ENCODE measurements at regions not wholly inside any gene's neighbourhood (a gene's known extent, or its start where the extent isn't known, plus 50 kb on each side); places are given as distances from the start of the nearest gene placed in this dataset.

DNA sequence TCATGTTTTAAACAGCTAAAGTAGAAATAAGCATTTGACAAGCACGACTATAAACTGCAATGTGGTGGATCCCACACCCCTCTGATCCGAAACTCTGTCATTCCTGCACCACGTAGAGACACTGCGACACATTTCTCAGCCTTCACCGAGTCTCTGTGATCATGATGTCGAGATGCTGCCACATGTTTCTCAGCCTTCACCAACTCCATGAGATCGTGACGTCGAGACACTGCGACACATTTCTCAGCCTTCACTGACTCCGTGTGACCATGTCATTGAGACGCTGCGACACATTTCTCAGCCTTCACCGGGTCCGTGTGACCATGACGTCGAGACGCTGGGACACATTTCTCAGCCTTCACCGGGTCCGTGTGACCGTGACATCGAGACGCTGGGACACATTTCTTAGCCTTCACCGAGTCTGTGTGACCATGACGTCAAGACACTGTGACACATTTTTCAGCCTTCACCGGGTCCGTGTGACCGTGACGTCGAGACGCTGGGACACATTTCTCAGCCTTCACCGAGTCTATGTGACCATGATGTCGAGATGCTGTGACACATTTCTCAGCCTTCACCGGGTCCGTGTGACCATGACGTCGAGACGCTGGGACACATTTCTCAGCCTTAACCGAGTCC lies 143.0 kb downstream of the TTLL2 start:
- no peaks in the 10 kb centered on the region for H3K36me3 ChIP-seq (replicated peaks in 1 of 2; ENCODE audit: control insufficient read depth in 1 of 2, insufficient read depth in 2 of 2, low read length in 2 of 2)
- no peaks in the 10 kb centered on the region for H4K20me1 ChIP-seq (ENCODE audit: insufficient read depth, low read length)
- 75% methylated on average over 39 of the region's 39 CpGs for WGBS (ENCODE audit: low lambda C conversion rate)
- no peak overlapping the region for H3K4me3 ChIP-seq (replicated peaks in 1 of 3; ENCODE audit: insufficient read depth in 1 of 3, low read depth in 2 of 3, low read length in 3 of 3)
- H3K4me2 ChIP-seq (ENCODE audit: low read depth, low read length) = no peak overlapping the region
- BruUV-seq (replicated peaks) = no TSS peak
- peaks cover 2 to 28% of the 10 kb centered on the region in 2 experiments; a peak in 4 of 5 replicates for H3K27me3 ChIP-seq (ENCODE audit: control insufficient read depth in 1 of 2, insufficient read depth in 2 of 2, low read length in 2 of 2)
- no peak overlapping the region for H3K9ac ChIP-seq (ENCODE audit: insufficient read depth, low read depth, low read length)
- DNase-seq (ENCODE audit: low spot score) = no peak
- in situ Hi-C loops (cut with HindIII; ENCODE audit: extremely low pct_ligation_motif_present, low pct_unique_long_range_greater_than_20kb) = no loop called here
- peaks cover 8% of the 10 kb centered on the region for H3K4me1 ChIP-seq (ENCODE audit: insufficient read depth, low read length)
- TF ChIP-seq PAX8 (CRISPR knock-in tag; IDR thresholded peaks at IDR 0.05; ENCODE audit: borderline replicate concordance) = no peak
- TF ChIP-seq, protein P1, sequence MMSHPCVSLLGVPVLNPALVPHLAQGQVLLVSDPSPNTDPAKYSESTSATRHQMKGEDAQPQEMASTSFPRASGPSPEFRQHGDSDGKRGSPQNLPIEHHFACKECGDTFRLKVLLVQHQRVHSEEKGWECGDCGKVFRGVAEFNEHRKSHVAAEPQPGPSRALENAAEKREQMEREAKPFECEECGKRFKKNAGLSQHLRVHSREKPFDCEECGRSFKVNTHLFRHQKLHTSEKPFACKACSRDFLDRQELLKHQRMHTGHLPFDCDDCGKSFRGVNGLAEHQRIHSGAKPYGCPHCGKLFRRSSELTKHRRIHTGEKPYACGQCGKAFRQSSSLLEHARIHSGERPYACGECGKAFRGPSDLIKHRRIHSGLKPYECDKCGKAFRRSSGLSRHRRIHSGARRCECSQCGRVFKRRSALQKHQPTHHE (CRISPR knock-in tag; IDR thresholded peaks at IDR 0.05; ENCODE audit: borderline replicate concordance) = no peak
- no peak for TF ChIP-seq MIXL1 (CRISPR knock-in tag; IDR thresholded peaks at IDR 0.05)
- no peak for TF ChIP-seq CCDC6 (CRISPR knock-in tag; IDR thresholded peaks at IDR 0.05)
- no peak for TF ChIP-seq NCOA5 (CRISPR knock-in tag; IDR thresholded peaks at IDR 0.05)
- TF ChIP-seq SMARCC2 (IDR thresholded peaks at IDR 0.05) = no peak
- no peak for TF ChIP-seq YY1 (IDR thresholded peaks at IDR 0.05; ENCODE audit: insufficient read depth, insufficient replicate concordance, low read depth, low read length)
- TF ChIP-seq ZNF20 (CRISPR knock-in tag; IDR thresholded peaks at IDR 0.05) = no peak
- TF ChIP-seq, protein P2, sequence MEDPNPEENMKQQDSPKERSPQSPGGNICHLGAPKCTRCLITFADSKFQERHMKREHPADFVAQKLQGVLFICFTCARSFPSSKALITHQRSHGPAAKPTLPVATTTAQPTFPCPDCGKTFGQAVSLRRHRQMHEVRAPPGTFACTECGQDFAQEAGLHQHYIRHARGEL (CRISPR knock-in tag; IDR thresholded peaks at IDR 0.05) = no peak
- no peak for TF ChIP-seq SP2 (CRISPR knock-in tag; IDR thresholded peaks at IDR 0.05)
- TF ChIP-seq EEA1 (CRISPR knock-in tag; IDR thresholded peaks at IDR 0.05; ENCODE audit: borderline replicate concordance) = no peak
- TF ChIP-seq ARNT (IDR thresholded peaks at IDR 0.05) = no peak
- no peak for TF ChIP-seq IRX3 (CRISPR knock-in tag; IDR thresholded peaks at IDR 0.05; ENCODE audit: borderline replicate concordance, low read depth)
- TF ChIP-seq MIER2 (CRISPR knock-in tag; IDR thresholded peaks at IDR 0.05) = no peak
- TF ChIP-seq, protein P3, sequence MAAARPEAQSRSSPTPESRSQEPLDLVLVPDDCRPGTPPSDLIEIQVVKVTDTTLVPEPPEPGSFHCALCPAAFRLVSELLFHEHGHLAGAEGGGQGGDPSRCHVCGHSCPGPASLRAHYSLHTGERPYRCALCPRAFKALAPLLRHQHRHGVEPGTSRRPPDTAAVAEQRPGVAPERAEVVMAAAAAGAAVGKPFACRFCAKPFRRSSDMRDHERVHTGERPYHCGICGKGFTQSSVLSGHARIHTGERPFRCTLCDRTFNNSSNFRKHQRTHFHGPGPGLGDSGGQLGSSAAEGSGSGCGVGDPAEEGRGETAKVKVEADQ (CRISPR knock-in tag; IDR thresholded peaks at IDR 0.05; ENCODE audit: borderline replicate concordance) = no peak
- no peak for TF ChIP-seq KLF13 (CRISPR knock-in tag; IDR thresholded peaks at IDR 0.05)
- no peak for FAIRE-seq
- ATAC-seq = no peak
- ChIA-PET CTCF (ENCODE audit: low intra/inter-chr PET ratio, low total read pairs) (no interaction called here), POLR2A (no interaction called here)
- H3K9me3 ChIP-seq (ENCODE audit: low read length) = no peaks in the 10 kb centered on the region
- intact Hi-C loops (cut with micrococcal nuclease; ENCODE audit: unreplicated experiment) = no loop called here
- no peak overlapping the region for H2AFZ ChIP-seq (ENCODE audit: low read length)
- no peak overlapping the region for H3K27ac ChIP-seq (ENCODE audit: extremely low read length, insufficient read depth, low read length)
- H3K79me2 ChIP-seq (ENCODE audit: insufficient read depth, low read length) = no peaks in the 10 kb centered on the region
